B cell (primary cell): ENCODE measurements at regions not wholly inside any gene's neighbourhood (a gene's known extent, or its start where the extent isn't known, plus 50 kb on each side); places are given as distances from the start of the nearest gene placed in this dataset.

Experiments
- ATAC-seq: fragments of 200-7000 bp; cut with Tn5 transposase; one replicate; pipeline ENCODE4 v1.10.0; 2021; ENCODE audit warnings: low read depth, mild to moderate bottlenecking, moderate number of reproducible peaks, moderate library complexity
- CTCF ChIA-PET: fragments of 350-600 bp; sonication (Branson Sonifier 250); formaldehyde crosslinking; loops from one replicate; lab custom pipeline; 2021; ENCODE audit warnings: antibody characterized with exemption, inconsistent platforms; lab: Charles Lee
- POLR2A ChIA-PET: fragments of 350-600 bp; sonication (Branson Sonifier 250); formaldehyde crosslinking; loops from one replicate; lab custom pipeline; 2021; ENCODE audit warnings: antibody characterized with exemption; lab: Charles Lee
- DNase-seq: peaks from one replicate; pipeline ENCODE4 v3.0.0; 2013
- H2AFZ ChIP-seq: 2 replicates; pipeline ENCODE4 v1.6.1; 2012; ENCODE audit warnings: mild to moderate bottlenecking, low read depth, low read length; ENCODE audit not compliant: insufficient read depth, poor library complexity, severe bottlenecking
- H3K27ac ChIP-seq, 2 donors: 1 replicate in 1 of 2; 2 replicates in 1 of 2; pipeline ENCODE4 v1.5.1; 2012 to 2013; ENCODE audit warnings: low read length in 2 of 2, mild to moderate bottlenecking in 2 of 2, moderate library complexity in 1 of 2
- H3K27me3 ChIP-seq, 4 experiments: fragments of 200-600 bp in 1 of 4; sonication (generic) in 1 of 4; replicated peaks in 1 of 4; 1 replicate in 2 of 4; 2 replicates in 2 of 4; pipeline versions ENCODE4 v1.6.1 to v1.7.0; 2013 to 2016; ENCODE audit warnings: low read length in 3 of 4, mild to moderate bottlenecking in 2 of 4, mixed read lengths in 1 of 4, moderate library complexity in 1 of 4; ENCODE audit not compliant: insufficient read depth in 4 of 4, control insufficient read depth in 3 of 4; ENCODE audit errors: control extremely low read depth in 1 of 4
- H3K36me3 ChIP-seq, 2 experiments: replicated peaks in 1 of 2; 1 replicate in 1 of 2; 2 replicates in 1 of 2; pipeline versions ENCODE4 v1.6.1 to v1.7.1; 2013; ENCODE audit warnings: low read length in 1 of 2; ENCODE audit not compliant: insufficient read depth in 2 of 2, control insufficient read depth in 1 of 2; ENCODE audit errors: control extremely low read depth in 1 of 2, extremely low read depth in 1 of 2
- H3K4me1 ChIP-seq, 2 donors: fragments of 200-600 bp in 1 of 2; sonication (generic) in 1 of 2; 1 replicate in 1 of 2; 2 replicates in 1 of 2; pipeline versions ENCODE4 v1.5.1 to v1.6.1; 2013 to 2017; ENCODE audit warnings: low read length in 2 of 2; ENCODE audit not compliant: control insufficient read depth in 2 of 2, insufficient read depth in 2 of 2
- H3K4me2 ChIP-seq: replicated peaks from 2 replicates; pipeline ENCODE3; 2012; ENCODE audit warnings: mild to moderate bottlenecking, low read depth, low read length; ENCODE audit not compliant: poor library complexity, severe bottlenecking
- H3K4me3 ChIP-seq, 5 experiments: fragments of 200-600 bp in 1 of 5; sonication (generic) in 1 of 5; 1 replicate in 3 of 5; 2 replicates in 2 of 5; pipeline versions ENCODE4 v1.5.1 to v1.7.0; 2011 to 2016; ENCODE audit warnings: low read length in 4 of 5, mild to moderate bottlenecking in 4 of 5, low read depth in 2 of 5, control low read depth in 1 of 5, moderate library complexity in 1 of 5; ENCODE audit not compliant: insufficient read depth in 1 of 5; ENCODE audit errors: control extremely low read depth in 1 of 5, extremely low read depth in 1 of 5
- H3K79me2 ChIP-seq: fragments of 200-600 bp; sonication (generic); one replicate; pipeline ENCODE4 v1.6.0; 2016; ENCODE audit warnings: low read length; ENCODE audit not compliant: control insufficient read depth, insufficient read depth
- H3K9ac ChIP-seq: fragments of 200-600 bp; sonication (generic); 2 replicates; pipeline ENCODE4 v1.6.1; 2017; ENCODE audit warnings: mild to moderate bottlenecking, low read length, moderate library complexity
- H3K9me3 ChIP-seq, 3 donors: one replicate each; pipeline versions ENCODE4 v1.6.1 to v1.7.1; 2013; ENCODE audit warnings: low read length in 2 of 3; ENCODE audit not compliant: control insufficient read depth in 2 of 3, insufficient read depth in 1 of 3; ENCODE audit errors: control extremely low read depth in 1 of 3
- H4K20me1 ChIP-seq: 2 replicates; pipeline ENCODE4 v1.6.0; 2012; ENCODE audit warnings: mild to moderate bottlenecking, low read length; ENCODE audit not compliant: insufficient read depth, control insufficient read depth, poor library complexity, severe bottlenecking
- H3K27ac Mint-ChIP-seq: one replicate; pipeline ENCODE4 v1.8.0; 2021; ENCODE audit warnings: mixed read lengths
- H3K27me3 Mint-ChIP-seq: one replicate; pipeline ENCODE4 v1.8.0; 2021; ENCODE audit warnings: mixed read lengths
- H3K4me1 Mint-ChIP-seq: one replicate; pipeline ENCODE4 v1.8.0; 2021; ENCODE audit warnings: mixed read lengths
- H3K4me3 Mint-ChIP-seq: one replicate; pipeline ENCODE4 v1.8.0; 2021; ENCODE audit warnings: mixed read lengths
- H3K9me3 Mint-ChIP-seq: one replicate; pipeline ENCODE4 v1.8.0; 2022; ENCODE audit warnings: mixed read lengths; ENCODE audit not compliant: insufficient read depth
- EZH2 ChIP-seq: IDR thresholded peaks from 2 replicates; pipeline ENCODE4 v1.6.1; 2012; ENCODE audit warnings: borderline replicate concordance, low read depth, mild to moderate bottlenecking, moderate library complexity, low read length; ENCODE audit not compliant: insufficient read depth, poor library complexity, severe bottlenecking
- WGBS: methylation state at CpG from one replicate; pipeline ENCODE4 v1.1.5; 2013; ENCODE audit warnings: missing lambda C conversion rate; ENCODE audit not compliant: insufficient coverage; 5-methylcytosine and 5-hydroxymethylcytosine counted together
- intact Hi-C: fragments of 100-400 bp; cut with micrococcal nuclease; formaldehyde crosslinking; loops from one replicate; pipeline ENCODE4 v1.10.0; 2022
- TF ChIP-seq, protein P1 (sequence below): fragments of 200-600 bp; IDR thresholded peaks from one replicate; pipeline ENCODE4 v1.8.0; 2022; ENCODE audit warnings: antibody characterized with exemption, mild to moderate bottlenecking

DNA sequence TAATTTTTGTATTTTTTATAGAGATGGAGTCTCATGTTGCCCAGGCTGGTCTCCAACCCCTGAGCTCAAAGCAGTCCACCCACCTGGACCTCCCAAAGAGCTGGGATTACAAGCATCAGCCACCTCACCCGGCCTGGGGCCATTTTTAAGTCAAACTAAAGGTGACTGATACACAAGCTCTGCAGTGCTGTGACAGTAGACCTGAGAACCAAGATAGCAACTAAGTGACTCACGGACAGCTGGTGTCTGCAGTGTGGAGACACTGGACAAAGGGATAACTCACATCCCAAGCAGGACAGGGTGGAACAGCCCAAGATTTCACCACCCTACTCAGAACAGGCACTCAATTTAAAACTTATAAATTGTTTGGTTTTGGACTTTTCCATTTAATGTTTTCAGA, 402.5 kb downstream of the CD83 start:
- Mint-ChIP-seq H3K27ac (no peak overlapping the region), H3K27me3 (no peaks in the 10 kb centered on the region), H3K9me3 (no peaks in the 10 kb centered on the region), H3K4me1 (peaks cover 1% of the 10 kb centered on the region), H3K4me3 (no peak overlapping the region)
- peaks cover 0 to 12% (median 0%) of the 10 kb centered on the region in 3 donors for H3K9me3 ChIP-seq
- TF ChIP-seq, protein P1, sequence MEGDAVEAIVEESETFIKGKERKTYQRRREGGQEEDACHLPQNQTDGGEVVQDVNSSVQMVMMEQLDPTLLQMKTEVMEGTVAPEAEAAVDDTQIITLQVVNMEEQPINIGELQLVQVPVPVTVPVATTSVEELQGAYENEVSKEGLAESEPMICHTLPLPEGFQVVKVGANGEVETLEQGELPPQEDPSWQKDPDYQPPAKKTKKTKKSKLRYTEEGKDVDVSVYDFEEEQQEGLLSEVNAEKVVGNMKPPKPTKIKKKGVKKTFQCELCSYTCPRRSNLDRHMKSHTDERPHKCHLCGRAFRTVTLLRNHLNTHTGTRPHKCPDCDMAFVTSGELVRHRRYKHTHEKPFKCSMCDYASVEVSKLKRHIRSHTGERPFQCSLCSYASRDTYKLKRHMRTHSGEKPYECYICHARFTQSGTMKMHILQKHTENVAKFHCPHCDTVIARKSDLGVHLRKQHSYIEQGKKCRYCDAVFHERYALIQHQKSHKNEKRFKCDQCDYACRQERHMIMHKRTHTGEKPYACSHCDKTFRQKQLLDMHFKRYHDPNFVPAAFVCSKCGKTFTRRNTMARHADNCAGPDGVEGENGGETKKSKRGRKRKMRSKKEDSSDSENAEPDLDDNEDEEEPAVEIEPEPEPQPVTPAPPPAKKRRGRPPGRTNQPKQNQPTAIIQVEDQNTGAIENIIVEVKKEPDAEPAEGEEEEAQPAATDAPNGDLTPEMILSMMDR: no peak
- no peak for TF ChIP-seq EZH2
- DNase-seq (no peak), ATAC-seq (no peak)
- H3K4me2 ChIP-seq: no peak overlapping the region
- ChIA-PET POLR2A (interaction anchor here (0.5 kb wide), 1 partner anchor 46 kb away, joined by 3 read pairs; no protein-coding TSS in a partner anchor), CTCF (no interaction called here)
- H2AFZ ChIP-seq: no peak overlapping the region
- no peaks in the 10 kb centered on the region for H4K20me1 ChIP-seq
- H3K9ac ChIP-seq: no peak overlapping the region
- no peak overlapping the region for H3K4me3 ChIP-seq
- no peaks in the 10 kb centered on the region for H3K79me2 ChIP-seq
- WGBS: 96% methylated on average over 2 of the region's 2 CpGs
- H3K36me3 ChIP-seq: no peaks in the 10 kb centered on the region
- no peak overlapping the region for H3K27ac ChIP-seq
- H3K27me3 ChIP-seq: no peaks in the 10 kb centered on the region
- no peaks in the 10 kb centered on the region for H3K4me1 ChIP-seq
- intact Hi-C loops: no loop called here

DNA sequence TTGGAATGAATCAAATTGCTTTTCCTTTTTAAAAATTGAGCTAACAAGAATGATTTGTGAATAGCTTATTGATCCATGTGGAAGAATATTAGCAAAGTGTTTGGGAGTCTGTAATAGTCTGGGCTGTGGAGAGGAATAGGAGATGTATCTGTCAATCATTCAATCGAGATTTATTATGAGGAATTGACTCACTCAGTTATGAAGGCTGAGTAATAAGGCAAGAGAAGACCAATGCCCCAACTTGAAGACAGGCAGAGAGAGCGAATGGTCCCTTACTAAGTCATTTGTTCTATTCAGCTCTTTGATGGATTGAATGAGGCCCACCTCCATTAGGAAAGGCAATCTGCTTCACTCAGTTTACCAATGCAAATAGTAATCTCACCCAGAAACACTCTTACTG, 403.0 kb downstream of the CD83 start:
- Histone ChIP-seq H4K20me1 (no peaks in the 10 kb centered on the region), H3K36me3 (no peaks in the 10 kb centered on the region), H3K9ac (no peak overlapping the region), H3K4me2 (no peak overlapping the region), H3K4me3 (no peak overlapping the region), H3K9me3 (peaks cover 0 to 12% (median 0%) of the 10 kb centered on the region in 3 donors), H3K4me1 (no peaks in the 10 kb centered on the region), H3K79me2 (no peaks in the 10 kb centered on the region), H2AFZ (no peak overlapping the region), H3K27ac (no peak overlapping the region), H3K27me3 (no peaks in the 10 kb centered on the region)
- 95% methylated on average over 2 of the region's 2 CpGs for WGBS
- Mint-ChIP-seq H3K4me1 (peaks cover 1% of the 10 kb centered on the region), H3K4me3 (no peak overlapping the region), H3K9me3 (no peaks in the 10 kb centered on the region), H3K27me3 (no peaks in the 10 kb centered on the region), H3K27ac (no peak overlapping the region)
- CTCF ChIA-PET: no interaction called here
- no peak for ATAC-seq
- POLR2A ChIA-PET: interaction anchor here (0.5 kb wide), 1 partner anchor 47 kb away, joined by 3 read pairs; no protein-coding TSS in a partner anchor
- intact Hi-C loops: no loop called here
- TF ChIP-seq EZH2: no peak
- TF ChIP-seq, protein P1: no peak
- DNase-seq: no peak
